ENCODE measurements at regions not wholly inside any gene's neighbourhood (a gene's known extent, or its start where the extent isn't known, plus 50 kb on each side); places are given as distances from the start of the nearest gene placed in this dataset.

DNA sequence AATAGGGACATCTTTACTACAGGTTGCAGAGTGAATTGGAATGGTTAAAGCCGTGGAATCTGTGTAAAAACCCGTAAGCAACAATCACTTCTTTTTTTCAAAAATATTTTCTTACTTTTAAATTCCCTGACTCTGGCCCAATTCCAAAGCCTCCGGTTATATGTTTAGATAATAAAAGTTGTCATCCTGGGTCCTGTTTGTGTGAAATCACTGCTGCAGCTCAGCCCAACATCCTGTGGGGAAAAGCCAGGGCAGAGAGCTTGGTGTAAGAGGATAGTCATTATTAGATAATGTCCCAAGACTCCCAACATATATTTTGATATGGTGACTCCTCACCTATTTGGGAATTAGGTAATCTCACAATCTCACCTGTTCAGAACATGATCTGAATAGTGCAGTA, 586.0 kb upstream of the BRINP1 start:
- TF ChIP-seq, protein P1, sequence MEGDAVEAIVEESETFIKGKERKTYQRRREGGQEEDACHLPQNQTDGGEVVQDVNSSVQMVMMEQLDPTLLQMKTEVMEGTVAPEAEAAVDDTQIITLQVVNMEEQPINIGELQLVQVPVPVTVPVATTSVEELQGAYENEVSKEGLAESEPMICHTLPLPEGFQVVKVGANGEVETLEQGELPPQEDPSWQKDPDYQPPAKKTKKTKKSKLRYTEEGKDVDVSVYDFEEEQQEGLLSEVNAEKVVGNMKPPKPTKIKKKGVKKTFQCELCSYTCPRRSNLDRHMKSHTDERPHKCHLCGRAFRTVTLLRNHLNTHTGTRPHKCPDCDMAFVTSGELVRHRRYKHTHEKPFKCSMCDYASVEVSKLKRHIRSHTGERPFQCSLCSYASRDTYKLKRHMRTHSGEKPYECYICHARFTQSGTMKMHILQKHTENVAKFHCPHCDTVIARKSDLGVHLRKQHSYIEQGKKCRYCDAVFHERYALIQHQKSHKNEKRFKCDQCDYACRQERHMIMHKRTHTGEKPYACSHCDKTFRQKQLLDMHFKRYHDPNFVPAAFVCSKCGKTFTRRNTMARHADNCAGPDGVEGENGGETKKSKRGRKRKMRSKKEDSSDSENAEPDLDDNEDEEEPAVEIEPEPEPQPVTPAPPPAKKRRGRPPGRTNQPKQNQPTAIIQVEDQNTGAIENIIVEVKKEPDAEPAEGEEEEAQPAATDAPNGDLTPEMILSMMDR (IDR thresholded peaks at IDR 0.05) = no peak
- no peak for TF ChIP-seq POLR2A (IDR thresholded peaks at IDR 0.05)
